HG03565 (cell line): ENCODE measurements at regions not wholly inside any gene's neighbourhood (a gene's known extent, or its start where the extent isn't known, plus 50 kb on each side); places are given as distances from the start of the nearest gene placed in this dataset.

ENCODE experiments used
- ATAC-seq: cut with Tn5 transposase; IDR thresholded peaks from one replicate; pipeline ENCODE4 v1.9.1; 2021; ENCODE audit warnings: mild to moderate bottlenecking, moderate library complexity; ENCODE audit not compliant: unreplicated experiment

- no peak for ATAC-seq
Measured at GRCh38 chr11:121800731-121801393, 315.2 kb downstream of the BLID start.

- no peak for ATAC-seq
Measured at GRCh38 chr11:121800240-121800639, 315.8 kb downstream of the BLID start.

GRCh38 chr11:121797496-121797895 is 318.5 kb downstream of the BLID start:
- ATAC-seq: no peak

- ATAC-seq: no peak
Measured at GRCh38 chr11:121795174-121795573, 320.8 kb downstream of the BLID start.

GRCh38 chr11:121794671-121795141 is 321.3 kb downstream of the BLID start:
- no peak for ATAC-seq

GRCh38 chr11:121793916-121794315 is 322.1 kb downstream of the BLID start:
- ATAC-seq: no peak

- no peak for ATAC-seq
Measured at GRCh38 chr11:121793291-121793690, 322.7 kb downstream of the BLID start.

- no peak for ATAC-seq
Measured at GRCh38 chr11:121792185-121792584, 323.8 kb downstream of the BLID start.

- ATAC-seq: no peak
Measured at GRCh38 chr11:121790430-121790829, 325.6 kb downstream of the BLID start.

GRCh38 chr11:121780971-121781370 is 328.2 kb upstream of the SORL1-AS1 start:
- ATAC-seq: no peak

- no peak for ATAC-seq
Measured at GRCh38 chr11:121777056-121777455, 324.3 kb upstream of the SORL1-AS1 start.

GRCh38 chr11:121775276-121775675 is 322.5 kb upstream of the SORL1-AS1 start:
- no peak for ATAC-seq

- no peak for ATAC-seq
Measured at GRCh38 chr11:121773076-121773475, 320.3 kb upstream of the SORL1-AS1 start.

GRCh38 chr11:121770939-121771595 is 318.3 kb upstream of the SORL1-AS1 start:
- no peak for ATAC-seq

- no peak for ATAC-seq
Measured at GRCh38 chr11:121769191-121769590, 316.4 kb upstream of the SORL1-AS1 start.

GRCh38 chr11:121767433-121767832 is 314.7 kb upstream of the SORL1-AS1 start:
- peak; percentile 77 for ATAC-seq

GRCh38 chr11:121766991-121767390 is 314.2 kb upstream of the SORL1-AS1 start:
- ATAC-seq: peak; percentile 19

GRCh38 chr11:121766166-121766565 is 313.4 kb upstream of the SORL1-AS1 start:
- no peak for ATAC-seq

- peak; percentile 69 for ATAC-seq
Measured at GRCh38 chr11:121763526-121763925, 310.8 kb upstream of the SORL1-AS1 start.

- no peak for ATAC-seq
Measured at GRCh38 chr11:121762820-121763219, 310.1 kb upstream of the SORL1-AS1 start.

GRCh38 chr11:121761186-121761585 is 308.4 kb upstream of the SORL1-AS1 start:
- no peak for ATAC-seq

- ATAC-seq: no peak
Measured at GRCh38 chr11:121757480-121758125, 304.8 kb upstream of the SORL1-AS1 start.
